ENCODE measurements at regions not wholly inside any gene's neighbourhood (a gene's known extent, or its start where the extent isn't known, plus 50 kb on each side); places are given as distances from the start of the nearest gene placed in this dataset.

GRCh38 chr9:86665416-86665815 is 281.9 kb downstream of the GAS1 start:
- CTCF ChIA-PET = no interaction called here
- POLR2A ChIA-PET = no interaction called here

- ChIA-PET CTCF (no interaction called here), POLR2A (no interaction called here)
Observed at GRCh38 chr9:86664603-86665002, 282.7 kb downstream of the GAS1 start.

GRCh38 chr9:86663905-86664304 is 283.4 kb downstream of the GAS1 start:
- POLR2A ChIA-PET = no interaction called here
- CTCF ChIA-PET = no interaction called here

- CTCF ChIA-PET = no interaction called here
- POLR2A ChIA-PET = no interaction called here
Observed at GRCh38 chr9:86662890-86663468, 284.3 kb downstream of the GAS1 start.

GRCh38 chr9:86660146-86660943 is 287.0 kb downstream of the GAS1 start:
- CTCF ChIA-PET = no interaction called here

GRCh38 chr9:86659413-86660046 is 287.8 kb downstream of the GAS1 start:
- CTCF ChIA-PET = no interaction called here
- POLR2A ChIA-PET = no interaction called here

More at GRCh38 chr9:86660146-86660943, 287.0 kb downstream of the GAS1 start:
- POLR2A ChIA-PET = no interaction called here

- ChIA-PET CTCF (no interaction called here), POLR2A (no interaction called here)
Observed at GRCh38 chr9:86655147-86655546, 292.2 kb downstream of the GAS1 start.

GRCh38 chr9:86653466-86653865 is 293.8 kb downstream of the GAS1 start:
- ChIA-PET POLR2A (no interaction called here), CTCF (no interaction called here)

GRCh38 chr9:86652736-86653135 is 294.6 kb downstream of the GAS1 start:
- CTCF ChIA-PET = no interaction called here

GRCh38 chr9:86649913-86650312 is 295.7 kb upstream of the TUT7 start:
- CTCF ChIA-PET = no interaction called here
- POLR2A ChIA-PET = no interaction called here

More at GRCh38 chr9:86652736-86653135, 294.6 kb downstream of the GAS1 start:
- POLR2A ChIA-PET = no interaction called here

- ChIA-PET CTCF (no interaction called here), POLR2A (no interaction called here)
Observed at GRCh38 chr9:86648828-86649170, 294.6 kb upstream of the TUT7 start.

GRCh38 chr9:86648156-86648827 is 294.1 kb upstream of the TUT7 start:
- POLR2A ChIA-PET = no interaction called here

GRCh38 chr9:86645303-86645702 is 291.1 kb upstream of the TUT7 start:
- ChIA-PET POLR2A (no interaction called here), CTCF (no interaction called here)

More at GRCh38 chr9:86648156-86648827, 294.1 kb upstream of the TUT7 start:
- CTCF ChIA-PET = no interaction called here

GRCh38 chr9:86644675-86645034 is 290.4 kb upstream of the TUT7 start:
- POLR2A ChIA-PET = no interaction called here
- CTCF ChIA-PET = no interaction called here

- CTCF ChIA-PET = interaction anchor here (0.6 to 0.7 kb wide), 2 partner anchors 33 to 37 kb away, joined by 3 read pairs; no protein-coding TSS in a partner anchor
- POLR2A ChIA-PET = interaction anchor here (0.6 kb wide), 1 partner anchor 813 kb away, joined by 6 read pairs; no protein-coding TSS in a partner anchor
Observed at GRCh38 chr9:86643946-86644674, 289.9 kb upstream of the TUT7 start.

GRCh38 chr9:86642721-86643120 is 288.5 kb upstream of the TUT7 start:
- ChIA-PET POLR2A (no interaction called here), CTCF (no interaction called here)

- ChIA-PET CTCF (no interaction called here), POLR2A (no interaction called here)
Observed at GRCh38 chr9:86641970-86642369, 287.8 kb upstream of the TUT7 start.

- CTCF ChIA-PET = no interaction called here
Observed at GRCh38 chr9:86639899-86640379, 285.7 kb upstream of the TUT7 start.

GRCh38 chr9:86639287-86639686 is 285.1 kb upstream of the TUT7 start:
- ChIA-PET POLR2A (no interaction called here), CTCF (no interaction called here)

More at GRCh38 chr9:86639899-86640379, 285.7 kb upstream of the TUT7 start:
- POLR2A ChIA-PET = no interaction called here

GRCh38 chr9:86638109-86638508 is 283.9 kb upstream of the TUT7 start:
- POLR2A ChIA-PET = no interaction called here
- CTCF ChIA-PET = no interaction called here

Measured in activated CD8-positive, alpha-beta memory T cell treated with anti-CD3 and anti-CD28 coated beads for 36 hours (primary cell).